NCI-H524 treated with DMSO at 0.1 percent for 48 hours (cell line): ENCODE measurements at regions not wholly inside any gene's neighbourhood (a gene's known extent, or its start where the extent isn't known, plus 50 kb on each side); places are given as distances from the start of the nearest gene placed in this dataset.
"Not testable (repeated sequence)": the region's sequence is repeated elsewhere in the genome, so short reads cannot be mapped to it uniquely, and the experiment has no call there.

Experiments
- DNase-seq: peaks from one replicate; lab custom pipeline; 2025; lab: John Stamatoyannopoulos, UW

GRCh38 chr12:88368077-88368476 lies 212.2 kb downstream of the KITLG start:
- not testable (repeated sequence) for DNase-seq

- DNase-seq = no peak
These were observed 208.7 kb downstream of the KITLG start for GRCh38 chr12:88371416-88372183.

DNA sequence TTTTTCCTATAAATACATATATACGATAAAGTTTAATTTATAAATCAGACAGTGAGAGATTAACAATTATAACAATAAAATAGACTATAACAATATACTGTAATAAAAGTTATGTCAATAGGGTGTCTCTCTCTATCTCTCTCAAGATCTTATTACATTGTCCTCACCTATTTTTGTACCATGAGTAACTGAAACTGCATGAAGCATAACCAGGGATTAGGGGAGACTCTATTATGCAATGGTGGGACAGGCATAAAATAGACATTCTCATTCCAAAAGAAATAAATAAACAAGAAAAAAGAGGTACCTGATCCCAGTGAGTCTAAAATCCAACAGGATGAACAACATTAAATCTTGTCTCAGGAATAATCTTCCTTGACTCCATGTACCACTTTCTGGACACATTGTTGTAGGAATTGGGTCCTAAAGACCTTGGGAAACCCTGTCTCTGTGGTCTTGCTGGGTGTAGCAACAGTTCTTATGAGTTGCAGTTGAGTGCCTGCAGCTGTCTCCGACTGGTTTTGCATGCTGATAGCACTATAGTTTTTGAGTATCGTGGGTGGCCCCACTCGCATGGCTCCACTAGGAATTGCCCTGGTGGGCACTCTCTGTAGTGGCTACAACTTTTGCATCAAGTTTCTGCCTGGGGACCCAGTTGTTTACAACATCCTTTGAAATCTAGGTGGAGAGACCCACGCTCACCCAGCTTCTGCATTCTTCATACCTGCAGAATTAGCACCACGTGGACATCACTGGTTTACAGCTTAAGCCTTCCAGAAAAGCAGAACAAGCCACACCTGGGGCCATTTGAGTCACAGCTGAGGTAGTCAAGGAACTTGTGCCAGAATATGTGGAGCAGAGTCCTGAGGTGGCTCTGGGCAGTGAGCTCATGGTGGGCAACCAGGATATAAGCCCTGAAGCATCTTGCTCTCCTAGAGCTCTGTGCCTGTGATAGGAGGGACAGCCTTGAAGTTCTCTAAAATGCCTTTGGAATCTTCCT lies 204.7 kb downstream of the KITLG start:
- no peak for DNase-seq

GRCh38 chr12:88377973-88378372 lies 202.3 kb downstream of the KITLG start:
- DNase-seq = no peak

- DNase-seq = no peak
These were observed 198.8 kb downstream of the KITLG start for GRCh38 chr12:88381466-88381865.

GRCh38 chr12:88383405-88383804 lies 196.9 kb downstream of the KITLG start:
- DNase-seq = no peak

- no peak for DNase-seq
These were observed 191.4 kb downstream of the KITLG start for GRCh38 chr12:88388566-88389540.

- DNase-seq = no peak
These were observed 189.5 kb downstream of the KITLG start for GRCh38 chr12:88390811-88391210.

DNA sequence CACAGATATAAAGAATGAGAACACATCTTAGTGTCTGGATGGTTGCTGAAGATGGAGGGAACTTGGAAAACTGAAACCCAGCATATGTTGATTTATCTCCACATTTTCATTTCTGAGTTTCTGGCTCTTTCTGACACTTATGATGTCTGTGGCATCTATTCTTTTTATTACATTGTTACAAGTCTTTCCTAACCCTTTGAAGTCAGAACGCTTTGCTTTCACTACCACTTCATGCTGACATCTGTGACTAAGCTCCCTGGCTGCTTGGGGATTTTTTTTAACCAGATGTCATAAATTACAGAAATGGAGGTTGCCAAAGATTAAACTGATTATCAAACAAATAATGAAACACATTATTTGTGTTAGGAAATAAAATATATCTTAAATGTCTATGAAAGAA lies 188.7 kb downstream of the KITLG start:
- DNase-seq = no peak

DNA sequence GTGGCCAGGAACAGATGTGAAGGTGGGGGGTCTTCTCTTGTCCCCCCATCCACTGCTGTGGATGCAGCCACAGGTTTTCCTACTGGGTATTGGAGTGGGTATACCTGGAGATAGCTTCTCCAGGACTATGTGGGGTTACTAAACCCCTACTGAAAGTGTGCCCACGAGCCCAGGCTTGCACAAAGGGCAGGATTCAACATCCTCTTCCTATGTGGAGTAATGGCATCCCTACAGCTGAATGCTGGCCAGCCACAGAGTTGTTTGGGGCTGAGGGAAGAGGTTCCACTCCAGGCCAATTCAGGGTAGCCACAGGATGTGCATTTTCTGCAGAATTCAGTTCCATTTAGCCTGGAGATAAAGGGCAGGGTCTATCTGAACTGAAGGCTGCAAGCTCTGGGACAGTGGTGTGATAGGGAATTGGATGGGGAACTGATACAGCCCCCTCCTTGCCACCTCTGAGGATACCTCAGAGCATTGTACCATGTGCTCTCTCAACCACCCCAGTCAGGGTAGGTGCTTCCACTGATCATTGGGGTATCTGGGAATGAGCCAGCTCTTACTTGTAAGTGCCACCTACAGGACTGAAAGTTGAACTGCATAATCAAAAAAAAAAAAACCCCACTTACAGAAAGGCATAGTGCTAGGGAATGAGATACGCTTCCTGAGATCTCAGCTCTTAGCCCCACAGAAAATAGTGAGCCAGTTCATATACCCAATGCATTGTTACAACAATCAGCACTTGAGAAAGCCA lies 187.1 kb downstream of the KITLG start:
- no peak for DNase-seq

- no peak for DNase-seq
These were observed 182.2 kb downstream of the KITLG start for GRCh38 chr12:88398031-88398430.

DNA sequence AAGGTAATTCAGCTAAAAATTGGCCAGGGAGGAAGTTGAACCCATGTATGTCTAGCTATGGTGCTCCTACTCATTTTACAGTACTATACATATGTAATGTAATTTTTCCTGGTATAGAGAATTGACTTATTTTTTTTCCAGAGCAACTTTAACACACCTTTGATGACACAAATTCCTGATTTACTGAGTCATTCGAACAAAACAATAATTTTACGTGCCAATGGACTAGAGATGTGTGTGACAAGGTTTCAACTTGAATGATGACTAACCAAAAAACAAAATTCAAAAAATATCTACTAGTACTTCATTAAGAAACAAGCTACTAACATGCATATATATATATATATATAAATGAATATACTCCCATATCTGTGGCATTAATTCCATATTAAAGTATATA lies 180.5 kb downstream of the KITLG start:
- DNase-seq = no peak

DNA sequence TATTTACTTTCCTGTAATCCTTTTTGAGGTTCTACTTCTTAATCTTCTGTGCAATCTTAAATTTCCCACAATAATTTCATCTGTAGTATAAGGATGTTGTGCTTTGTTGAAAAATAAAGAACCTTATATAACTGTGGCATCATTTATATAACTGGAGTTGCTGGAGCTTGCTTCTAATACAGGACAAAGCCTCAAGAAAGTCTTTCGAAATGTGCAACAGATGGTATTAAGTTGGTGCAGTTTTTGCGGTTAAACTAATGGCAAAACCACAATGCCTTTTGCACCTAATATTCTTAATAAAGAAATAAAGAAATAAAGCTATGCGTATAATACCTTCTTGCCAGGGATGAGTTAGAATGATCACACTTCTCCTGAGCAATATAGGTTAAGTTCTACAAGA lies 180.0 kb downstream of the KITLG start:
- DNase-seq = no peak

- no peak for DNase-seq
These were observed 179.1 kb downstream of the KITLG start for GRCh38 chr12:88401155-88401554.

DNA sequence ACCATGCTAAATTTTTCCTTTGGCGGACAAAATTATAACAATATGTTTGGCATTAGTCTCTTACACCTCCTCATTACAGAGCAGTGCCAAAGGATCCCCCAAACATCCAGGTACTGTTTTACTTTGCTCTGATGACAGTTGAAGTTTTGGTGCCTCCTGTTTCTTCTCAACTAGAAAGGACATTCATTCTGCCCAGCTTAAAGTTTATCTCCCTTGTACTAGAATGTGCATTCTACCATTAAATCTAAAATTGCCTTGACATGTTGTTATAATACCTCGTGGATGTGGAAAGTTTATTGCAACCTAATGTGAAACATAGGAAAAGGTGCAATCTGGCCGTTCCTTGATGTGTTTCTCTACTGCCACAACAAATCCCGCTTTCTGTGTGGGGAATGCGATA lies 173.4 kb downstream of the KITLG start:
- no peak for DNase-seq

- no peak for DNase-seq
These were observed 171.4 kb downstream of the KITLG start for GRCh38 chr12:88408823-88409222.

DNA sequence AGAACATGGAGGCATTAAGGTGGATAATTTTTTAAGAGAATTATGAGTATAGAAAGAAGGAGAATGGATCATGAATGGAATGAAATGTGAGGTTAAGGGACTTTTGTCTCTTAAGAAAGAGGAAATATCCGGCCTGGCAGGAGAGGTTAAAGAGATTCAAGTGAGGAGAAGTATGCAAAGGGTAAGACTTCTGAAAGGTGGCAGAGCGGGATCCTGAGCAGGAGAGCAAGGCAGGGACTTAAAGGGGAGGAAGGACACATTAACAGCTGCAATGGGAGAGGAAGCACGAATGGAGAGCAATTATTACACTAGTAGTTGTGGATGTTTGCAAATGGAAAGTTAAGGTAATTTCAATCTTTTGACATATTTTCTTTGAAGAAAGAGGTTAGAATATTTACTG lies 171.0 kb downstream of the KITLG start:
- DNase-seq = no peak

GRCh38 chr12:88411689-88412088 lies 168.6 kb downstream of the KITLG start:
- no peak for DNase-seq

DNA sequence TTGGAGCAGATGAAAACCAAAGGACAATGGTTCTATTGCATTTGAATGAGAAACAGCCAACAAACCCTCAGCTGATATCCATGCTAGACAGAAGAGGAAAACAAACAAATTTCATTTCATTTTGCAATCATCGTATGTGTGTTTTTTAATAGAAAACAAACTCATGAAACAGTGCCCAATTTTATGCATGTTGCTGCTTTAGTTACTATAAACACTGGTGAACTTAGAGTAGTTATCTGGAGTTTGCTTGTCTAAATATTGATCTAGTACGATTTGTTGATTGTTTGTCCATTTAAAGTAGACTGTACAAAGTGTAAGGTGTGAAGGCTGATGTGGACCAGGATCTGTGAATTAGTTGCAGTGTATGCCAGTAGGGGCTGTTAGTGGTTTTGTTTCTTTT lies 166.6 kb downstream of the KITLG start:
- no peak for DNase-seq

DNA sequence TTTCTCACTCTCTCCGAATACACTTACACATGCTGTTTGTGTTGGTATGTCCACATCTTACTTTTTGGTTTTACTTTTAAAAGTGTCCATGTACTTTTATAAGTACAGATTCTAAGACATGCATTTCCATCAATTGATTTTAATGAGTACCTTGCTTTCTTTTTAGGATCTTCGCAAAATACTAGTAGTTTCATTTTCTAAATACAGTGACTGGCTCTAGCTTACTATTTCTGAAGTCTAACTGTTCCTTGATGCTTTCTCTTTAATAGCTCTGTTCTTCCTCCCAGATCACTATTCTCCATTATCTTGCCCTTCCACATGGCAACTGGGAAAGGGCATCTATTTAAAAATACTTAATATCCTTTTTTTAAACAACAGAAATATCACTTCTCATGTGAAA lies 164.1 kb downstream of the KITLG start:
- DNase-seq = no peak

- DNase-seq = peak; percentile 18
These were observed 163.5 kb downstream of the KITLG start for GRCh38 chr12:88416786-88417185.
